GOT3 (cell line): ENCODE measurements at regions not wholly inside any gene's neighbourhood (a gene's known extent, or its start where the extent isn't known, plus 50 kb on each side); places are given as distances from the start of the nearest gene placed in this dataset.
"Not testable (repeated sequence)": the region's sequence is repeated elsewhere in the genome, so short reads cannot be mapped to it uniquely, and the experiment has no call there.

ENCODE experiments used
- DNase-seq: peaks from one replicate; lab custom pipeline; 2025; ENCODE audit warnings: mixed read lengths; lab: John Stamatoyannopoulos, UW

DNA sequence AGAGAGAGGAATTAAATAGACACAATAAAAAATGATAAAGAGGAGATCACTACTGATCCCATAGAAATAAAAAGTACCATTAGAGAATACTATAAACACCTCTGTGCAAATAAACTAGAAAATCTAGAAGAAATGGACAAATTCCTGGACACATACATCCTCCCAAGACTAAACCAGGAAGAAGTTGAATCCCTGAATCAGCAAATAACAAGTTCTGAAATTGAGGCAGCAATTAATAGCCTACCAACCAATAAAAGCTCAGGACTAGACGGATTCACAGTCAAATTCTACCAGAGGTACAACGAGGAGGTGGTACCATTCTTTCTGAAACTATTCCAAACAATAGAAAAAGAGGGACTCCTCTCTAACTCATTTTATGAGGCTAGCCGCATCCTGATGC lies 862.7 kb upstream of the NRXN1 start:
- DNase-seq = not testable (repeated sequence)

DNA sequence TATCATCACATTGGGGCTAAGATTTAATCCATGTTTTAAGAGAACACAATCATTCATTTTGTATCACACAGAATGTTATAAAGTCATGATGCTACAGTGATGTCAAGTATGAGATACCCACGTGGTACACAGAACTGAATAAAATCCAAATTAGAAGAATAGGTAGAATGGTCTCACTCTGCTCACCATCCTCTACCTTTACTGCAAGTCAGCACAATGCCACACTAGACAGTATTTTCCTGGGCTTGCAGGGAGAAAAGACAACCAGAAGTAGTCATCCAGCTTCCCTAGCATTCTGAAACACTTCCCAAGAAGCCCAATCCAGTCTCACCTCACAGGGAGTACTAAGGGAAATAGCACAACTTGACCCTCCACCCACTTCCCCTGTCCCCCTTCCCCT lies 856.2 kb upstream of the NRXN1 start:
- no peak for DNase-seq

DNA sequence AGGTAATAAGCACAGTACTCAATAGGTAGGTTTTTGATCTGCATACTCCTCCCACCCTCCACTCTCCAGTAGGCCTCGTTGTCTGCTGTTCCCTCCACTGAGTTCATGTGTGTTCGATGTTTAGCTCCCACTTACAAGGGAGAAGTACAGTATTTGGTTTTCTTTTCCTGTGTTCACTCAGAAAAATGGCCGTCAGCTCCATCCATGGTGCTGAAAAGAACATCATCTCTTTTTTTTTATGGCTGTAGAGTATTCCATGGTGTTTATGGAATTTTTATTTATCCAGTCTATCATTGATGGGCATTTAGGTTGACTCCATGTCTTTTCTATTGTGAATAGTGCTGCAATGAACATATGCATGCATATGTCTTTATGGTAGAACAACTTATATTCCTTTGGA lies 849.7 kb upstream of the NRXN1 start:
- no peak for DNase-seq

DNA sequence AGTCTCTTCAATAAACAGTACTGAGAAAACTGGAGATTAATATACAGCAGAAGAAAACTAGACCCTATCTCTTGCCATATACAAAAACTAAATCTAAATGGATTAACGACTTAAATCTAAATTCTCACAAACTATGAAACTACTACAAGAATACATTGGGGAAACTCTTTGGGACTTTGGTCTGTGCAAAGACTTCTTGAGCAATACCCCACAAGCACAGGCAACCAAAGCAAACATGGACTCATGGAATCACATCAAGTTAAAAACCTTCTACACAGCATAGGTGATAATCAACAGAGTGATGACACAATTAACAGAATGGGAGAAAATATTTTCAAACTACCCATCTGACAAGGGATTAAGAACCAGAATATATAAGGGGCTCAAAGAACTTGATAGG lies 848.2 kb upstream of the NRXN1 start:
- DNase-seq = no peak

DNA sequence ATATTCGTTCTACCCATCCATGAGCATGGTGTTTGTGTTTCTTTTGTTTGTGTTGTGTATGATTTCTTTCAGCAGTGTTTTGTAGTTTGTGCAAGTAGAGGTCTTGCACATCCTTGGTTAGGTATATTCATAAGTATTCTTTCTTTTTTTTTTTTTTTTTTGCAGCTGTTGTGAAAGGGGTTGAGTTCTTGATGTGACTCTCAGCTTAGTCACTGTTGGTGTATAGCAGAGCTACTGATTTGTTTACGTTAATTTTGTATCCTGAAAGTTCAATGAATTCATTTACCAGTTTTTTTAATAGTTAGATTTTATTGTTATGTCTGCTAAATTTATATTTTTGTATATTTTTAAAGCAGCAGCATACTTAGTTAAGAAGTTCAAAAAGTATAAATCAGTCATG lies 834.4 kb upstream of the NRXN1 start:
- no peak for DNase-seq

DNA sequence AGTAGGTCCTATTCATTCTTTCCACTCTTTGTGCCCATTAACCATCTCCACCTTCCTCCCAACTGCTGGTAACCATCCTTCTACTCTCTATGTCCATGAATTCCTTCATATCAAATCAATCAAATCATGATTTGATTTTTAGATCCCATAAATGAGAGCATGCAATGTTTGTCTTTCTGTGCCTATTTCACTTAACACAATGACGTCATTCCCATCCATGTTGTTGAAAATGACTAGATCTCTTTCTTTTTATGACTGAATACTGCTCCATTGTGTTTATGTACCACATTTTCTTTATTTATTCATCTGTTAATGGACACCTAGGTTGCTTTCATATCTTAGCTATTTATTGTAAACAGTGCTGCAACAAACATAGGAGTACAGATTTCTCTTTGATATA lies 827.3 kb upstream of the NRXN1 start:
- DNase-seq = no peak

DNA sequence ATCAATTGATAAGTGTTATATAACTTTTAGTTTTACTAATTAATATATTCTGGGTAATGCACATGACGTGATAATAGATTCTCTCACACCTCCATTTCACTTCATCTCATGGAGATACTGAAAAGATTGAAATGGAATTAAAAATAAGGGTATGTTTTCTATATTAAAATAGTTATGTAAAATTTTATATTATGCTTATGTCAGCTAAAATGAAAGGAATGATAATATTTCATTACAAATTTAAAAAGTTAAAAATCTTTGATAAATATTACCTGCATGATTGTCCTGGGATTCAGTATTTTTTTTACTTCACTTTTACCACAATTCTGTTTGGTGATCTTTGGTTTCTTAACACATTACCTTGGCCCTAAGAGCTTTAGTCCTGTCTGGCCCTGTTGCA lies 823.8 kb upstream of the NRXN1 start:
- no peak for DNase-seq

DNA sequence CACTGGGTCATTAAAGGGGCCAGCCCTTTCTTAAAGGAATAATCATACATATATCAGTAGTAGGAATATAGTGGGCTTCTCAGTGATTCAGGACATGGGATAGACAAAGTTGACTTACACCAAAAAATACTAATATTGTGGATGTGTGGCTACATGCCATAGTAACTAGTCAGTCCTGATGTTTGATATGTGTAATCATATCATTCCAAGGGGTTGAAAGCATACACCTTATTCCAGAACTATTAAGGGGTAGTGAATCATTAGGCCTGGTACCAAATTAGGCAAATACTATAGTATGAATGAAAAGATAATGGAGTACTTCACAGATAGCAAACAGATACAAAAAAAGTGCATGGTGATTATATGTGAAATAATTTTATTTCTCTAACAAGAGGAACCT lies 814.9 kb upstream of the NRXN1 start:
- no peak for DNase-seq

DNA sequence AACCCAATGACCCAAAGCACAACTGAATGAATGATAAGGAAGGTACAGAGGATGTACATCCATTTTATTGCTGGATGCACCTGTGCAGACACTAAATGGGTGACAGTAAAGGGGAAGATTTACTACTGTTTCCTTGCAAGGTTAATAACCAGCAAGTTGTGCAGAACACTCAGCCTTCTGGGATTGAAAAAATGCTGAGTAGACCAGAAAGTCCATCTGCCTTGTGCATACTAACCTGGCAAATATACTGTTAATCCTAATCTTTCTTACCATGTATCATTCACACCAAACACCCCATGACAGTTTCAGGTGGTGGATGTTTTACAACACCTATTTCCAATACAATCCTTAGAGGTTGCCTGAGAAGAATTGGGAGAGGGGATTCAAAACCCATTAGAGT lies 814.1 kb upstream of the NRXN1 start:
- no peak for DNase-seq

DNA sequence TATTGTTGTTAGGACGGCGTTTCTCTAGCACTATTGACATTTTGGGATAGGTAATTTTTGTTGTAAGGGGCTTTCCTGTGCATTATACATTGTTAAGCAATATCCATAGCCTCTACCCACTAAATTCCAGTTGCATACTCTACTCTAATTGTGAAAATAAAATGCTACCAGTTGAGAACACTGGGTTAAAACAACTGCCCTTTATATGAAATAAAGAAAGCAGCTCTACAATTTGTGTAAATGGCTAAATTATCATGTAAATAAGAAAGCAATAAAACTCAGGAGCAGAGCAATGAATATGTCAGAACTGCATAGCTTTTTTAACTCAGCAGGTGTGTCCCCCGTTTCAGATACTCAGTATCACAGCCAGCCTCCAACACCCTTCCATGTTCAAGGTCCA lies 812.7 kb upstream of the NRXN1 start:
- DNase-seq = no peak

DNA sequence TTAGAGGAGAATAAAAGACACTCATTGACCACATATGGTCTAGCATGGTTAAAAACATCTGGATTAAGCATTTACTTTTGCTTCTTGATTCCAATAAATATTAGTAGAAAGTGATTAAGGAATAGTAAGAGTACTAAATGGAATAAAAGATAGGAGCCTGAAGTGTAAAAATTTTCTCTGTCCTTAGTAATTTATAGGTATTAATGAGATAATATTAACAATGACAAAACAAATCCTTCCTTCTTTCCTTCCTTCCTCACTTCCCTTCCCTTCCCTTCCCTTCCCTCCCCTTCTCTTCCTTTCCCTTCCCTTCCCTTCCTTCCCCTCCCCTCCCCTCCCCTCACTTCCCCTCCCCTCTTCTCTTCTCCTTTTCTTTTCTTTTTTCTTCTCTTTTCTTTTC lies 797.5 kb upstream of the NRXN1 start:
- no peak for DNase-seq

DNA sequence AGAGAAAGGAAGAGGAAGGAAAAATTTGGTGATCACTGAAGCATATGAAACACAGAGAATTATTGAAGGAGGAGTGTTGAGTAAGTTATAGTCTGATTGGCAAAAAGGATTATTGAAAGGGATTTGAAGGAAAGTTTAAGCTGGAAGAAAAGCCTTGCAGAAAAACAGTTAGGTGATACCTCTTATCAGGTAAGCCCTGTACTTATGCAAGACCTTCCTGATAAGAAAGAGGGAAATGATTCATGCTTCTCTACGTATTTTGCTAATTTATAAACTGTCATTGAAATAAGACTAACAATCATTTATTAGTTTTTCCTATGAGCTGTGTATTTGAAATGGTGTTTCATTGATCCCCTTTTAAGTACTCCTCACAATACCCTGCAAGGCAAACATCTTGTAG lies 793.9 kb upstream of the NRXN1 start:
- DNase-seq = no peak

DNA sequence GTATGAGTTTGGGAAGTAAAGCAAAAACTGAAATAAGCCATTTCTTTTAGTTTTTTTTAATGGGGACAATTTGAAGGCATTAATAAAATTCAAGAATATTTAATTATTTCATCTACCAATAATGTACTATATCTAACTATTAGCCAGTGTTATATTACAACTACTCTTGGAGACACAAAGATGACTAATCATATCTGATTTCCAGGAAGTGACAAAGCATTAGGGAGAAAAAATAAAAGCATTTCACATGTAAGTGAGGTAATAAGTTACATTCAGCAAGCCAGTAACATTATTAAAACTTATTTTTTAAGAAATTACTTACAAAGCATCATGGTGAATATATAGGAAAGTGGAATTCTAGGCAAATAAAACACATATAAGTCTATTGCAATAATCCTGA lies 781.3 kb upstream of the NRXN1 start:
- DNase-seq = no peak

DNA sequence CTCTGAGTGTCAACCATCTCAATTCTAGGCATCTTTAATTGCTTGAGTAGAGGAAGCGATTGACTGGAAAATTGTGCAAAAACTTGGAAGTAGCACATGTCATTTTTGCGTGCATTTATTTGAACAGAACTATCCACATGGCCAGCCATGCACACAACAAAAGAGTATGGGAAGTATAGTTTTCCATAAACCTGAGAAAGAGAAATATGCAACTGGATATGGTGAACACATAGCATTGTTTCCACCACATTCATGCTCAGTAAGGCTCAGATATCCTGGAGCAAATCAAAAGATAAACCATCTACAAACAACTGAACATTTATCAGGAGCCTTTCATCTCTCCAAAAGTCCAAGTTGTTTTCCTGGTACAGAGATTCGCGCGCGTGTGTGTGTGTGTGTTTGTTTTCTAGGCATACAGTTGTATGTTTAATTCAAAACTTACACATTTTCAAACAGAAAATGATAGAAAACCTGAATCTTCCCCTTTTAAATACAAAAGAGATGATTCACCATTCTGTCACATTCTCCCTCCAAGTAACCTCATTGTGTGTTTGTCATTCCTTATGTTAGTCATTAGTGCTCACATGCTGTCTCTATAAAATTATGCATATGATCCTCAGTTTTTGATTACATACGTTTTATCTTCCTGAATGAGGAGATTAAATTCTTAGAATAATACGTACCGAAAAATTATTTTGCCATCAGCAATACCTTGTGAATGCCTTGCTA lies 780.4 kb upstream of the NRXN1 start:
- no peak for DNase-seq

DNA sequence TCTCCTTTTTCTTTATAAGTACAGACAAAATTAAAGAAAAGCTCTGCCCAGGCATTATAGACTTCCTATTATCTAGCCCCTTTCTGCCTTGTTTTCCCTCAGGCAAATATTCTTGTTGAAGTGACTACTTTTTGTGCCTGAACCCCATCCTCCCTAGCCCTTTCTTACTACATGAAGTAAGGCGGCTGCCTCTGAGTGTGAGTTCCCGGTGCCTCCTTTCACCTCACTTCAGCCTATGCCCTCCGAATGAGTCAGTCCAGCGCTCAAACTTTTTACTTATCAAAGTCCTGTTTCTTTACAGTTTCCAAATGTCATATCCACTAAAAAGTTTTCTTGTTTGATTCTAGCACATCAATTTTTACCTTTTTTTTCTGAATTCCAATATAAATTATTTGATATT lies 778.3 kb upstream of the NRXN1 start:
- DNase-seq = no peak

DNA sequence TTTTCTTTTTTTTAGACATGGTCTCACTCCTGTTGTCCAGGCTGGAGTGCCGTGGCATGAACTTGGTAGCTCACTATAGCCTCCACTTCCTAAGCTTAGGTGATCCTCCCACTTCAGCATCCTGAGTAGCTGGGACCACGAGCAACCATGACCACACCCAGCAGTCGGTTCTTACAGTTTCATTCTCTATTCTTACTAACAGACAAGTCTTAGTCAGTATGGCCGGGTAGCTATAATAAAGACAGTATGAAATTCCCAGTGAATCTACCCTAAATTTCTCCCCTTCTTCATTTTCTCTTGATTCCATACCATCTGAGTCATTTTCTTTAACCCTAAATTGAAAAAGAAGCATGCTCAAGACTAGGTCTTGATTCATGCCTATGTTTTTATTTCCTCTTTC lies 775.3 kb upstream of the NRXN1 start:
- no peak for DNase-seq

DNA sequence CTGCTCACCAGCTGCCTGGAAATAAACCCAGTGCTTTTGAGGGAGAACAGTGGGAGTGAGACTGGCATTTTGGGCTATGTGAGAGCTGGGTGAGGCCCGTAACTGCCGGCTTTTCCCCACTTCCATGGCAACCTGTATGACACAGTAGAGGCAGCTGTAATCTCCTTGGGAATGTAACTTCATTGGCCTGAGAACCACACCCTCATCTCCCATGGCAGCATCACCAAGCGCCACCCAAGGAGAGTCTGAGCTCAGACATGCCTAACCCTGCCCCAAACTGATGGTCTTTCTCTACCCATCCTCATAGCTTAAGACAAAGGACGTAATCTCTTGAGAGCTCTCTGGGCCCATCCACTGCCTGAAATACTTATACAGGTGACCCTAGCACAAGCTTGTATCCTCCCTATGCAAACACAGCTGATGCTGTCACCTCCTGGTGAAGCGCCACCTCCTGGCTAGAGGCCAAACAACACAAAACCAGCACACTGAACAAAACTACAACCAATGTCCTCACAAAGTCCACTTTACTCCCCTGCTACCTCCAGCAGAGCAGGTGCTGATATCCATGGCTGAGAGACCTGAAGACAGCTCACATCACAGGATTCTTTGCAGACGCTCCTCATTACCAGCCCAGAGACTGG lies 763.4 kb upstream of the NRXN1 start:
- no peak for DNase-seq

DNA sequence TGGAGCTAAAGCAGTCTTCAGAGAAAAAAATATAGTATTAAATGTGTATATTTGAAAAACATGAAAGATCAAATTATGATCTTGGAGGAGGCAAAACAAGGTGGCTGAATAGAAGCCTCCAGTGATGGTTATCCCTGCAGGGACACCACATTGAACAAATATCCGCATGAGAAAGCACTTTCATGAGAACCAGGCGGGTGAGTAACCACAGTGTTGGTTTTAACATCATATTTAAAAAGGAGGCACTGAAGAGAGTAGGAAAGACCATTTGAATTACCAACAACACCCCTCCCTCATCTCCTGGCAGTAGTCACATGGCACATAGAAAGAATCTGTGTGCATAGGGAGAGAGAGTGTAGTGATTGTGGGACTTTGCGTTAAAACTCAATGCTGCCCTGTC lies 759.6 kb upstream of the NRXN1 start:
- no peak for DNase-seq

DNA sequence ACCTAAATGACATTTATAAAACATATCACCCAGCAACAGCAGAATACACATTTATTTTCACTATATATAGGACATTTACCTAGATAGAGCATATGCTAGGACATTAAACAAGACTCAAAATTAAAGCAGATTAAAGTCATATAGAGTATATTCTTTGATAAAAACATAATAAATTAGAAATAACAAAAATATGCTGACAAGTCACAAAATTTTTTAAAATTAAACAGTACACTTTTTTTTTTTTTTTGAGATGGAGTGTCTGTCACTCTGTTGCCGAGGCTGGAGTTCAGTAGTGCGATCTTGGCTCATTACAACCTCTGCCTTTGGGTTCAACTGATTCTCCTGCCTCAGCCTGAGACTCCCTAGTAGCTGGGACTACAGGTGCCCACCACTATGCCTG lies 758.9 kb upstream of the NRXN1 start:
- DNase-seq = no peak

DNA sequence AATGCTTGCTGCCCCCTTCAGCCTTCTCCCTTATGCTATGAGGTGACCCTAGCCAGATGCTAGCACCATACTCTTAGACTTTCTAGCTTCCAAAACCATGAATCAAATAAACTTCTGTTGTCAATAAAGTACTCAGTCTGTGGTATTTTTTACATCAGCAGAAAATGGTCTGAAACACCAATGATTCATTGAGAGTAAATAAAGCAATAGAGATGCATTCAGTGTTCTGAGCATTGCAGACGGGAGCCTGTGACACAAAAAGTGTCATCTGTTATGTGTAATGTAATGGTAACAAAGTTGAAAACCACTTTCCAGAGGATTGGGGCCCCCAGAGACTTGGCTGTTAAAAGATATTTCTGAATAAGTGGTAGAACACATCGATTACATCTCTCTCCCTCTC lies 758.0 kb upstream of the NRXN1 start:
- DNase-seq = no peak

DNA sequence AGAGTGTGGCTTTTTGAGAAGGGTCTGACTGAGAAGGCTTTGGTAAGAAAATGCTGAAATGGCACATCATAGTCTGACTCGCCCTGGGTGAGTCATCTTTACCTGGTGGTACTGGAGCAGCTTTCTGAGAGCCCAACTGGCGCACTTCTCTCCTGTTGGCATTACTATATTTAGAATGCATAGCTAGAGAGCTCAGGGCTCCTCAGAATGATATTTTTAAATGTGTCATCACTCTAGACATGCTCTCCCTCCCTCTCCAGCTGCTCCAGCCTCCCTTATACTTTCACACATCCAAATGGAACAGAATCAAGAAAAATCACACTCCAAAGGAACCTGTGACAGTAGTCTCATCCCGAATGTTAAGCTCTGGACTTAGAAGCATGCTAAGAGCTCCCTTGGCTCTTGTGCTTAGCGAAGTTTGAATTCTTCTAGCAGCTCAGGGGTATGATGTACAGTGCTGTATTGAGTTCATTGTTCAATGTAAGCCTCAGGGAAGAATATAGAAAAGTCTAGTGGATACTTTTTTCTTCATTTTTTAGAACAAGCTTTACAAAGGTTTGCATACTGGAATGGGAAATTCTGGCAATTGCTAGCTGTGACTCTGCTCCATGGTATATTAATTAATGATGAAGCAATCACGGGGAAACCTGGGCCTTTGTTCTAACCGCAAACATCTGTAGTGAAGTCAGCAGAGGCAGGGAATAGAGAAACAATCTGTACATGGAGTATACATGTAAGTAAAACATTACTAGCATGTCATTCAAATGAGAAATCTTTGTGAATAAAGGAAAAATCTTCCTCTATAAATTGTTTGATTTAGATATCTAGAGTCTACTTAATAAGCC lies 751.2 kb upstream of the NRXN1 start:
- no peak for DNase-seq

DNA sequence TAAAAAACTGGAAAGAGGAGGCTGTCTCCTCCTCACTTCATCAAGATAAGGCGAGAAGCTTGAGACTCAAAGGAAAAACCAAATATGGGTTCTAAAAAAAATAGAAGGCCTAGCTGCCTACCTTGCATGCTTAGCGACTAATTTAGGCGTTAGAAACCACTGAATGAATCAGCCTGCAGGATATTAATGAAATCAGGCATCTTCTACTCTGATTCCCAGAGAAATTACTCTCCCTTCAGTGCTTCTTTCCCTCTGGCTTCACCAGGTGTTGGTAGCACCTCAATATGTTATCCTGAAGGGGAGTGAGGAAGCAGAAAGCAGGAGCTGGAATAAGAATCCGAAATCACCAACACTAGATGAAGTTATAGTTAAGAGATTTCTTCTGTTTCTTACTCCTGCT lies 749.8 kb upstream of the NRXN1 start:
- DNase-seq = no peak

DNA sequence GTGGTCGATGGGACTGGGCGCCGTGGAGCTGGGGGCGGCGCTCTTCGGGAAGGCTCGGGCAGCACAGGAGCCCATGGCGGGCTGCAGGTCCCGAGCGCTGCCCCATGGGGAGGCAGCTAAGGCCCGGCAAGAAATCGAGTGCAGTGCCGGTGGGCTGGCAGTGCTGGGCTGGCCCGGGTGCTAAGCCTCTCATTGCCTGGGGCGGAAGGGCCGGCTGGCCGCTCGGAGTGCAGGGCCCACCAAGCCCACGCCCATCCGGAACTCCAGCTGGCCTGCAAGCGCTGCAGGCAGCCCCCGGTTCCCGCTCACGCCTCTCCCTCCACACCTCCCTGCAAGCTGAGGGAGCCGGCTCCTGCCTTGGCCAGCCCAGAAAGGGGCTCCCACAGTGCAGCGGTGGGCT lies 748.4 kb upstream of the NRXN1 start:
- no peak for DNase-seq
